ENCODE measurements at regions not wholly inside any gene's neighbourhood (a gene's known extent, or its start where the extent isn't known, plus 50 kb on each side); places are given as distances from the start of the nearest gene placed in this dataset.

GRCh38 chr1:83067954-83068353 lies 931.0 kb downstream of the TTLL7 start:
- no peaks in the 10 kb centered on the region for H3K4me1 ChIP-seq
- intact Hi-C loops (cut with DNase I; ENCODE audit: low total_unique reads), result no loop called here
- H3K9me3 ChIP-seq, result peaks cover 0 to 4% (median 0%) of the 10 kb centered on the region in 4 donors
- H3K36me3 ChIP-seq, result no peaks in the 10 kb centered on the region
- H3K4me3 ChIP-seq, result no peak overlapping the region
- no peaks in the 10 kb centered on the region for H3K27me3 ChIP-seq
- H3K27ac ChIP-seq, result no peak overlapping the region
- no peak for DNase-seq
- 64 to 94% (median 94%) methylated on average over 4 of the region's 4 CpGs for WGBS, 5 donors
- TF ChIP-seq, protein P1, sequence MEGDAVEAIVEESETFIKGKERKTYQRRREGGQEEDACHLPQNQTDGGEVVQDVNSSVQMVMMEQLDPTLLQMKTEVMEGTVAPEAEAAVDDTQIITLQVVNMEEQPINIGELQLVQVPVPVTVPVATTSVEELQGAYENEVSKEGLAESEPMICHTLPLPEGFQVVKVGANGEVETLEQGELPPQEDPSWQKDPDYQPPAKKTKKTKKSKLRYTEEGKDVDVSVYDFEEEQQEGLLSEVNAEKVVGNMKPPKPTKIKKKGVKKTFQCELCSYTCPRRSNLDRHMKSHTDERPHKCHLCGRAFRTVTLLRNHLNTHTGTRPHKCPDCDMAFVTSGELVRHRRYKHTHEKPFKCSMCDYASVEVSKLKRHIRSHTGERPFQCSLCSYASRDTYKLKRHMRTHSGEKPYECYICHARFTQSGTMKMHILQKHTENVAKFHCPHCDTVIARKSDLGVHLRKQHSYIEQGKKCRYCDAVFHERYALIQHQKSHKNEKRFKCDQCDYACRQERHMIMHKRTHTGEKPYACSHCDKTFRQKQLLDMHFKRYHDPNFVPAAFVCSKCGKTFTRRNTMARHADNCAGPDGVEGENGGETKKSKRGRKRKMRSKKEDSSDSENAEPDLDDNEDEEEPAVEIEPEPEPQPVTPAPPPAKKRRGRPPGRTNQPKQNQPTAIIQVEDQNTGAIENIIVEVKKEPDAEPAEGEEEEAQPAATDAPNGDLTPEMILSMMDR (IDR thresholded peaks at IDR 0.05), result no peak
- TF ChIP-seq POLR2A (IDR thresholded peaks at IDR 0.05), result no peak
- no peak for TF ChIP-seq EP300 (IDR thresholded peaks at IDR 0.05)
- TF ChIP-seq POLR2AphosphoS5 (IDR thresholded peaks at IDR 0.05), result no peak

- H3K36me3 ChIP-seq, result no peaks in the 10 kb centered on the region
- H3K27me3 ChIP-seq, result no peaks in the 10 kb centered on the region
- TF ChIP-seq EP300 (IDR thresholded peaks at IDR 0.05) (no peak), POLR2AphosphoS5 (IDR thresholded peaks at IDR 0.05) (no peak), POLR2A (IDR thresholded peaks at IDR 0.05) (no peak)
- TF ChIP-seq, protein P1 (IDR thresholded peaks at IDR 0.05), result no peak
- DNase-seq, result no peak
- no peaks in the 10 kb centered on the region for H3K4me1 ChIP-seq
- H3K9me3 ChIP-seq, result peaks cover 0 to 4% (median 0%) of the 10 kb centered on the region in 4 donors
- H3K27ac ChIP-seq, result no peak overlapping the region
- H3K4me3 ChIP-seq, result no peak overlapping the region
- 74 to 91% (median 81%) methylated on average over 2 of the region's 2 CpGs for WGBS, 5 donors
- intact Hi-C loops (cut with DNase I; ENCODE audit: low total_unique reads), result no loop called here
Measured at GRCh38 chr1:83065952-83066727, 932.8 kb downstream of the TTLL7 start.

- H3K4me3 ChIP-seq, result no peak overlapping the region
- intact Hi-C loops (cut with DNase I; ENCODE audit: low total_unique reads), result no loop called here
- TF ChIP-seq, protein P1 (IDR thresholded peaks at IDR 0.05), result no peak
- TF ChIP-seq POLR2A (IDR thresholded peaks at IDR 0.05) (no peak), POLR2AphosphoS5 (IDR thresholded peaks at IDR 0.05) (no peak), EP300 (IDR thresholded peaks at IDR 0.05) (no peak)
Measured at GRCh38 chr1:83064589-83065242, 934.2 kb downstream of the TTLL7 start.

DNA sequence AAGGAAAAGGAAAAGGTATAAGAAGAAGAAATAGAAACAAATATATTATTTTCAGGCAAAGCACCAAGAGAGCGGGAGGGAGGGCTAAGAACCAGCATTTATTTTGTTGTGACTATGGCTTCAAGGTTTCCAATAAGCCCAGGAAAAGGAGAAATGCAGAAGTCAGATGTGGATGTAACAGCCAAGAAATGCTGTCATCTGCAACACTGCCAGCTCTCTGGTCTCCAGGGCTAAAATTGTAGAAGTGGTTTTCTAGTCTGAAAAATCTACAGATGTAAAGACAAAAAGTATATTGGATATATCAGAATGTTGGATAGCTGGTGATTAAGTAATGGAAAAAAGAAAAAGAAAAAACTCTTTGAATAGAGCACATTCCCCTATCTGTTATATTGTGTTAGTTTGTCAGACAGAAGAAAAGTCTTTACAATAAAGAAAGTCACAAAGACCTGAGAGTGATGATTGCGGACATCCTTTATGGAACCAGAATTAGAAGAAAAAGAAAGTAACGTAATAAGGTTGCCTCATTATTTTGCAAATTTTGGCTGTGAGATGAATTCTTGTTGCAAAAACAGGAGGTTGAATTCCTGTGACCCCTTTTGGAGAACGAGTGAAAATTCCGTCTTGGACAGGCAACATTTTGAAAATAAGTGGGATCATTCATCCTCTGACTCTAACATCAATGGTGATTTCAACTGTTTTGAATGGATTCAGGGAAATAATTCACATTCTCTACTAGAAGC lies 938.1 kb downstream of the TTLL7 start:
- peak in 1 of 2 donors; percentile 45 for DNase-seq
- intact Hi-C loops (cut with DNase I; ENCODE audit: low total_unique reads), result no loop called here
- H3K4me1 ChIP-seq, result no peaks in the 10 kb centered on the region
- WGBS, 5 donors, result 71 to 89% (median 88%) methylated on average over 5 of the region's 5 CpGs
- H3K36me3 ChIP-seq, result no peaks in the 10 kb centered on the region
- no peak for TF ChIP-seq POLR2A (IDR thresholded peaks at IDR 0.05)
- no peak for TF ChIP-seq POLR2AphosphoS5 (IDR thresholded peaks at IDR 0.05)
- no peak overlapping the region for H3K27ac ChIP-seq
- no peak overlapping the region for H3K4me3 ChIP-seq
- no peaks in the 10 kb centered on the region for H3K9me3 ChIP-seq
- H3K27me3 ChIP-seq, result no peaks in the 10 kb centered on the region

More at GRCh38 chr1:83064589-83065242, 934.2 kb downstream of the TTLL7 start:
- 90 to 95% (median 91%) methylated on average over 4 of the region's 4 CpGs for WGBS, 5 donors
- no peaks in the 10 kb centered on the region for H3K27me3 ChIP-seq
- peaks cover 0 to 4% (median 0%) of the 10 kb centered on the region in 4 donors for H3K9me3 ChIP-seq
- DNase-seq, result no peak
- no peaks in the 10 kb centered on the region for H3K36me3 ChIP-seq
- no peak overlapping the region for H3K27ac ChIP-seq
- H3K4me1 ChIP-seq, result no peaks in the 10 kb centered on the region

Measured in stomach (tissue), 8 donors.